HG02678 (cell line): ENCODE measurements at regions not wholly inside any gene's neighbourhood (a gene's known extent, or its start where the extent isn't known, plus 50 kb on each side); places are given as distances from the start of the nearest gene placed in this dataset.
"Not testable (repeated sequence)": the region's sequence is repeated elsewhere in the genome, so short reads cannot be mapped to it uniquely, and the experiment has no call there.

Experiments used
- ATAC-seq: cut with Tn5 transposase; IDR thresholded peaks from one replicate; pipeline ENCODE4 v1.9.1; 2021; ENCODE audit warnings: mild to moderate bottlenecking, moderate library complexity; ENCODE audit not compliant: unreplicated experiment

DNA sequence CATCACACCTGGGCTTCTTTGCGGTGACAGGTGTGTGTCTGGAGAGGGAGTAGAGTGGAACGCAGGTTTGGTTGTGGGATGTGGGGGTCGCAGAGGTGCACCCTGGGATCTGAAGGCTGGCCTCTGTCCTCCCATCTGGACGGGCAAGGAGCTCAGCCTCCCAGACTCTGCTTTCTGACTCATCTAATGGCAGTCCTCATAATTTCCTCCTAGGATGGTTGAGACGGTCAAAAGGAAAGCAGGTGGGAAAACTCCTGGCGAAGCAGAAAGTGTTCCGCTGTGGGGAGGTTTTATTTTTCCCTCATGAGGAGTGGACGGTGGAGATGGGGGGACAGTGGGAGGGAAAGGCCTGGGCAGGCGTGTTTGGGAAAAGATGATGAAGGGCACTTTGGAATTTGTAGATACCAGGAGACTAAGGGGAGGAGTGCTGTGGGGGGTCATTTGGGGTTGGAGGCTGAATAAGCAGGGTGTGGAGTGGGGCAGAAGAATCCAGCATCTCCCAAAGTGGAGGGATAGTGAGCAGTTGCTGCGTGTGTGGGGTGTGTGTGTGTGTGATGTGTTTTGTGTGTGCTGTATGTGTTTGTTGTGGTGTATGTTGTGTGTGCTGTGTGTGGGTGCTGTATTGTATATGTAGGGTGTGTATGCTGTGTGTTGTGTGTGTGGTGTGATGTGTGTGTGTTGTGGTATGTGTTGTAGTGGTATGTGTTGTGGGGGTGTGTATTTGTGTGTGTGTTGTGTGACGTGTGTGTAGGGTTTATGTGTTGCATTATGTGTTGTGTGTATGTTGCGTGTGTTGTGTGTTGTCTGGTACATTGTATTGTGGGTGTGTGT is 97.2 kb upstream of the PODXL start:
- no peak for ATAC-seq

DNA sequence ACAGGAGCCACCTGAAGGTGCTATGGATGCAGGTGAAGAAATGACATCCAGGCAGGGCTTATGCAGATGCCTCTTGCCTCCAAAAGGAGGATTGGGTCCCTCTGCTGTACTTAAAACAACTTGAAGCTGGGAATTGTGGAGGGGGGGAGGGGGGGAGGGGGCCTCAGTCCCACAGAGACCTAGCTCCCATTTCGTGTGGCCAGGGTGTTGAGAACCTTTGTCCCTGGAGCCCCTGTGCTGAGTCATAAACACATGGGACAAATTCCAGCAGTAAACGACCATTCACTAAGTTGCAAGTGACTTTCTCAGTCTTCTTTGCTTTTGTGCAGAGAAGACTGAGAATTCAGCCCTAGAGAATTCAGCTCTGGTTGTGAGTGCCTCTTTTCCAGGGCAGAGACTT is 96.5 kb upstream of the PODXL start:
- ATAC-seq, result no peak

DNA sequence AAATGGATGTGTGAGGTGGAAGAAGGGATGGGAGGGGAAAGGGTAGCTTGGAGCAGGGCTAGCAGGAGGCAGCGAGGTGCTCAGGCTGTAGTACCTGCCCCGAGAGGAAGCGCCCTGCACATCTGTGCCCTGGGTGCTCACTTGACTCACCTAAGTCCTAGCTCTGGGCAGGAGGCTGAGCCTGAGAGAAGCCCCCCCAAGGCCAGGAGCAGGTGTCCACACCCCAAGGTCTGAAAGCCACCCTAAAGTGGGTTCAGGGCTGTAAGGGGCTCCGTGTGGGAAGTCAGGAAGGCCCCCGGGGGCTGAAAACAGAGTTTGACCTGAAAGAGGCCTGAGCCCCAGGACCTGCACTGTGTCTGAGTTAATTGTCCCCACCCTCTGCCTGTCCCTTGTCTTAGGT is 95.8 kb upstream of the PODXL start:
- ATAC-seq, result no peak

DNA sequence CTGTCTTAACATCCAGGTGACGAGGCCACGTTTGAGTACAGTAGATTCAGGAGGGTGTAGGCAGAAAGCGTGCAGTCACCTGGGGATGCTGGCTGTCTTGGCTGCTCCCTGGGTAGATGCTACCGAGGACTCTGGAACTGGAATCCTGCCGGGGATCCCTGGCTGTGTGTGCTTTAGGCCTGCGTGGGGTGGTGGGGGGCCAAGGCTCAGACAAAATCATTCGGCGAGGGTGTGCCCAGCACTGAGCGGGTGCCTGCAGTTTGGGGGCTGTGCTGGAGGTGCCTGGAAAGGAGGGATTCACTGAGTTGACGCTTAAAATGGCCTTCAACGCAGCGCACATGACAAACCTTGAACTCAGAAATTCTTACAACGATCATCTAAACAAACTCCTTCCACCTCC is 93.5 kb upstream of the PODXL start:
- ATAC-seq, result no peak

DNA sequence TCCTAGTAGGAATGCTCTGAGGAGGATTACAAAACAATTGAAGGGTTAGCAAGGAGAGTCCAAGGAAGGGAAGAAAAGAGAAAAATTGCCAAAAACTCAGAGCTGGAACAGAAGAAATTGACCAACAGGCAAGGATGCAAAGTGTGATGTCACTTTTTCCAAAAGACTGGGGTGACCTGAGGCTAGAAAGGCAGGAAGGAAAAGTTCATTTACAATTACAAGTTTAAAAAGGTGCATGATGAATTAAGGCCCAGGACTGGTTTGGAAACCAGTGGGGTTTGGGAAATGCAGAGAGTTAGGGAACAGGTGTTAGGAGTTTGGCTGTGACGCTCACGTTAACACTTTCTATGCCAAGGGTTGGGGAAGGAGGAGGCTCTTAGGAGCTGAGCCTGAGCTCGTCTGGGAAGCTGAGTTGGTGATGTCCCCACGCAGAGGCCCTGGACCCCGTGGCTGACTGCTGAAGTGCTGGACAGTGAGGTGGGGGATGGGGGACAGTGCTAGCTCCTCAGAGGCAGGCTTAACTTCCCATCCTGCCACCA is 92.6 kb upstream of the PODXL start:
- no peak for ATAC-seq

DNA sequence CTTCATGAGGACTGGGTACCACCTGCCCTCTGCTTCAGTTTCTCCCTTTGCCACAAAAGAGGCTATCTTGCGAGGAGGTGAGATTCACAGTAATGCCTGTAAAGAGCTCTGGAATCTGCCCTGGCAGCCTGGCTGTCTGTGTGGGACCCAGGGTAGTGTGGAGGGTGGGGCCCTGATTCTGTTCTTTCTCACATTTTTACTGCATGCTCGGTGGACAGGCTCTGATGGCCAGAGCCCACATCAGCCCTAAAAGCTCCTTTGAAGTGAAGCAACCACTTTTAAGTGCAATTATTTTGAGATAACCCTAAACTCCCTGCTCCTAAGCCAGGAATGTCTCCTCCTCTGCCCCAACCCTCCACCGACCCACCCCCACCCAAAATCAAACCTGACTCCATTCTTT is 92.1 kb upstream of the PODXL start:
- ATAC-seq, result no peak

DNA sequence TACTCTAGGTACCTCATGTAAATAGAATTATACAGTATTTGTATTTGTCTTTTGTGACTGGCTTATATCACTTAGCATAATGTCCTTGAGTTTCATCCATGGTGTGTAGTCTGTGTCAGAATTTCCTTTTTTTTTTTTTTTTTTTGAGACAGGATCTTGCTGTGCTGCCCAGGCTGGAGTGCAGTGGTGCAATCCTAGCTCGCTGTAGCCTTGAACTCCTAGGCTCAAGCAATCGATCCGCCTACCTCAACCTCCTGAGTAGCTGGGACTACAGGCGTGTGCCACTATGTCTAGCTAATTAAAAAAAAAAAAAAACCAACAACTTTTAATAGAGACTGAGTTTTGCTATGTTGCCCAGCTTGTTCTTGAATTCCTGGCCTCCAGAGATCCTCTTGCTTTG is 89.8 kb upstream of the PODXL start:
- ATAC-seq, result no peak

DNA sequence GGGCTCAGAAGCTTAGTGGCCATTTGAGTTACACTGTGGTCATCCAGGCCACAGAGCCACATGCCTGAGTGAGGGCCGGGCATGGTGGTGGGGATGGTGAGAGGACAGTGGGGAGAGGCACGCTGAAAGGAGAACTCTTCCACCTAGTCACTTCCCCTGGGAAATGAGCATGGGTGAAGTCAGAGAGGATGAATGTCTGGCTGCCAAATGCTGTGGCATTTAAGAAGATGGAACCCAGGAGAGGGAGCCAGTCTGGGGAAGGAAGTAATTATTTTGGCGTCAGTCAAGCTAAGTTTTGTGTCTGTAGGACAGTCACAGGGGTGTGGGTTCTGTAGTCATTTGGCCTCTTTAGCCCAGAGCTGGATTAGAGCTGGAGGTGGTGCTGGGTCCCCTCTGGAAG is 86.0 kb upstream of the PODXL start:
- ATAC-seq, result no peak

DNA sequence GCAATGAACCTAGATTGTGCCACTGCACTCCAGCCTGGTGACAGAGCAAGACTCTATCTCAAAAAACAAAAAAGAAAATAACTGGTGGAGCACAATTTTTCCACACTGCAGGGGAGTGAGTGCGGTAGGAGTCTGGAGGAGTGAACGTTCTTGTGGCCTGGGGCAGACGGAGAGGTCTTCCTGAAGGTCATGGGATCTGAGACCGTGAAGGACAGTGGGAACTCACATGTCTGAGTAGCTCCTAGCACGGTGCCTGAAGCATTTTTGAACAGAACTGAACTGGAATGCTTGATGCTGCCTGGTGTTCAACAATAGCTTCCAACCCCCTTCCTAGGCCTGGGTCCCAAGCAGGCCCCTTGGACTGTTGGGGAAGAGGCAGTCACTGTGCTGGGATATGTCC is 84.3 kb upstream of the PODXL start:
- no peak for ATAC-seq

DNA sequence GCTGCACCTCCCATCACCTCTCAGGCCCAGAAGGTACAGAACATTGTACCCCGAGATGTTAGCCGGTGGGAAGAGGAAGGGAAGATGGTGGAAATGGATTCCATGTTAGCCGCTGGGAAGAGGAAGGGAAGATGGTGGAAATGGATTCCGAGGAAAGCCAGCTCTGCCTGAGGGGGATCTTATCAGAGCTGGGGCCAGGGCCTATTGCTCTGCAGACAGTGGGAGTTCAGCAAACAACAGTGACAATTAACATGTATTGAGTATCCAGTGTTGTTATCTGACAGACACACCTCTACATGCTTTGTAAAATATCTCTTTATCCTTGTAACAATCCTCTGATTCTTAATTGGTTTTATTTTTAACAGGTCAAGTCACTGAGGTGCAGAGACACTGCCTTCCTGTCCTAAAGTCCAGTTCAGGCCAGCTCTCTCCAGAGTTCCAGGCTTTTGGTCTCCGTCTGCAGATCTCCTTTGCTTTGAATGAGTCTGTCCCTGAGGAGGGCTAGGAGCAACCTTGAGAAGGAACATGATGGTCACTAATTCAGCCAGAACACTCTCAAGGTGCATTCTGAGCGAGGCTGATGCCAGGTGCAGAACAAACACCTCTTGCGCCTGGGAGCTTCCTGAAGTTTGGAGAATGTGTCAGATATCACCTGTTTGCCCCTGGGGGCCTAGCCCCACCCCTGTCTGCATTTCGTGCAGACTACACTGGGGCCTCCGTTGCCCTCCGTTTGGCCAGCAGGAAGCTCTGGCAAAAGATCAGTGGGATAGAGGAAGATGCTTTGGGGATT is 82.4 kb upstream of the PODXL start:
- ATAC-seq, result no peak

DNA sequence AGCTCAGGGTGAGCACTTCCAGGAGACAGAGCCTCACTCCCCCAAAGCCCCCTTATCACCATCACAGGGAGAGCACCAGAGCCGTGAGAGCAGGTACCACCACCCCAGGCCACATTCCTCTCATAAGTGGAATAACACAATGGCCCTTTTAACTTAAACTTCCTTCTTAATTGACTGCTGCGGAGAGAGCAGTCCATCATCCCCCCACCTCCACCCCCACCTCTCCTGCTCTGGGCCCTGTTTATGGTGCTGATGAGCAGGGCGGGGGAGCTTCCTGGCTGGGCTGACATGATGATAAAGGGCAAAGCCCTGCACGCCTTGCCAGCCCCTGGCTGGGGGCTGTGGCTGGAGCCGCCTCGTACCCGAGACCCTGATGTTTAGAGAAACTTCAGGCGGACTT is 81.4 kb upstream of the PODXL start:
- ATAC-seq, result no peak

DNA sequence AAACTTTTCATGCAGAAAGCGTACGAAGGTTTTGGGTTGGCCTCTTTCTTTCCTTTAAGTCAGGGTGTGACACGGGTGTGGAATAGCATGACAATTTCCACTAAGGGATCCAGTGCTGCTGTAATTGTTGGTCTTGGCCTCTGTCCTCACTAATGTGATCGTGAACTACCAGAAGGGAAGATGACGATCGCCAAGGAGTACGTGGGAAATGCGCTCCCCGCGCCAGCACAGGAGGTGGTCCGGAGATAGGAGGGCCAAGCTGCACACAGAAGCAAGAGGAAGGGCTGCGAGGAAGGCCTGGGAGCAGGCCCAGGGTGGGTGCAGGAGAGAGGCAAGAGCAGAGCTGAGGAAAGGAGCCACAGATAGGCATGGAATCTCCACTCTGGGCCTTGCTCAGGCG is 79.7 kb upstream of the PODXL start:
- ATAC-seq, result no peak

DNA sequence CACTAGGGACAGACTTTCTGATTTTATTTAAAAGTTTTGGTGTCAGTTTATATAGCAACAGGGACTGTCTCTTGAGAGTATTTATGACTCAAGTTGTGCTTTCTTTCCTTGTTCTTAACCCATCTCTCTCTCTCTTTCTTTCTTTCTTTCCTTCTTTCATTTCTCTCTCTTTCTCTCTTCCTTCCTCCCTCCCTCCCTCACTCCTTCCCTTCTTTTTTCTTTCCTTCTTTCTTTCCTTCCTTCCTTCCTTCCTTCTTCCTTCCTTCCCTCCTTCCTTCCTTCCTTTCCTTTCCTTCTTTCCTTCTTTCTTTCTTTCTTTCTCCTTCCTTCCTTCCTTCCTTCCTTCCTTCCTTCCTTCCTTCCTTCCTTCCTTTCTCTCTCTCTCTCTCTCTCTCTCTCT is 77.8 kb upstream of the PODXL start:
- ATAC-seq, result not testable (repeated sequence)

DNA sequence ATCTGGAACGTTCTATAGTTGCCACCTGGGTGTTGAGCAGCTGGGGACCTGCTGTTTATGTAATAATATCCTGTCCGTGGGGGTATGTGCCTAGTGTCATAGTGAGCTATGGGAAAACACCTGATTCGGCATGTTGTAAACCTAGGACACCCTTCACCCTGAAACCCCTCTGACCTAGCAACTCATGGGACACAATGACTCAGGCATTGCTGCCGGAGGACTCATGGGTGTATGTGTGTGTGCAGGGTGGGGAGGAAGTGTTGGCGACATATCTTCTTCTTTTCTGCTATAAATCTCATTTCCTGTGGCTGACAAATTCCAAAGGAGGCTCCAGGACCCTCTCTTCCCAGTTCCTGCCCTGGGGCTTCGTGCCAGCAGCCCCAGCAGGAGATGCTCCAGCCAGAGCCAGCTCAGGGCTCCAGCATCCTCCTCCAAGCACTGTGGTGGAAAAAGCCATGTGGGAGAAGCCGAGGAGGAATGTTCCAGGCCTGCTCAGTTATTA is 77.0 kb upstream of the PODXL start:
- no peak for ATAC-seq

DNA sequence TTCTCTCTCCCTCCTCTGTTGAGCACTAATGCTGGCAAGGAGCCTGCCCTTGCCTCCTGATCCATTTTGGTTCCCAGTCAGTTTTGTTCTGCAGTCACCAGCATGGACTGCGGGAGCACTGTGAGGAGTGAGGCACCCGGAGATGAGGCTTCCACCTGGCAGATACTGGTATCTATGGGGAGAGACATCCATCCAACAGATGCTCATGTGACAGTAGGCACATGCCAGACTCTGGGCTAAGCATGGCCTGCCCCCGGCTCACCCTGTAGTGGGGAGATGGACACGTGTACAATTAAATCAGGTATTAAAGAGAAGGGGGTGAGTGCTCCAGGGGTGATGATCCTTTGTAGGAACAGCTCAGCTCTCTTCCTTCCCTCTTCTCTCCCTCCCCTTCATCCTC is 74.0 kb upstream of the PODXL start:
- no peak for ATAC-seq

DNA sequence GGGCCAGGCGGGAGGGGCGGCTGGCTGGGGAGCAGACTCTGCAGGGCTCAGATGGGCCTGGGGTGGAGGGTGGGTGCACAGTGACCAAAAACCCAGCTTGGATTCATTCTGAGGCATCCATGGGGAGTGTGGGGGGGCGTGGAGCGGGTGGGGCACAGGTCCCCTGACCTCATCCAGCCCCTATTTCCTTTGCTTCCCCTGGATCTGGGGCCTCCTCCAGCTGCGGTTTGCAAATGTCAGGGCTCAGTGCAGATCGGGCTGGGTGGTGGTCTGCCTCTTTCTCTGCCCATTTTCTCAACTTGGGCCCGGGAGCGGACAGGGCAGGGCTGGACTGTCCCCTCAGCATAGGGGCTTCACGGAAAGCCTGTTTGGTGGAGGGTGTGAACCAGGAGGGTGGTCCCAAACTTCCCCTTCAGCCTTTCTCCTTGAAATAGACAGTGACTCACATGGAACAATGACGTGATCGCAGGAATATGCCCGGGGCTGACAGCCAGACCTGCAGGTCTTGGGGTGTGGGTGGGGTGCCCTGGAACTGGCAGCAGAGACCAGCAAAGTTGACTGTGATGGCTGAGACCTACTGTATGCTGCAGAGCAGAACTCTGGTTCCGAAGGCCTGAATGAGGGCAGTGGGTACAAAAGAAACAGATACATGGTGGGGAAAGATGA is 72.9 kb upstream of the PODXL start:
- ATAC-seq, result no peak

DNA sequence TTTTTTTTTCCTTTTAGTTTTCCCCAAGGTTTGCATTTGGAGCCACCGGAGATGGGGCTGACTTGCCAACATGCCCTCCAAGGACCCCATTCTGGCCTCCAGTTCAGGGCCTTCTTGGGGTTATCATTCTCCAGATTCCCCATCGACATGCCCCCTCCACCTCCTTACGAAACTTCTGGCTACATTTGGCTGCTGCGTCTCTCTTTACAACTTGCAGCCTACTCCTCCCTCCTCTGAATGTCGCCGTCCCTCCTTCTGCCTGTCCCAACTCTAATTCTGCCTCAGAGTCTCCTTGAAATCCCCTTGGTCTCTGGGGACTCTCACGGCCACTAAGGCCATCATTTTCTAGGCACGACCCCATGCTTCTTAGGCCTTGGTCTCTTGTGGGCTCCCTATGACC is 72.2 kb upstream of the PODXL start:
- no peak for ATAC-seq

DNA sequence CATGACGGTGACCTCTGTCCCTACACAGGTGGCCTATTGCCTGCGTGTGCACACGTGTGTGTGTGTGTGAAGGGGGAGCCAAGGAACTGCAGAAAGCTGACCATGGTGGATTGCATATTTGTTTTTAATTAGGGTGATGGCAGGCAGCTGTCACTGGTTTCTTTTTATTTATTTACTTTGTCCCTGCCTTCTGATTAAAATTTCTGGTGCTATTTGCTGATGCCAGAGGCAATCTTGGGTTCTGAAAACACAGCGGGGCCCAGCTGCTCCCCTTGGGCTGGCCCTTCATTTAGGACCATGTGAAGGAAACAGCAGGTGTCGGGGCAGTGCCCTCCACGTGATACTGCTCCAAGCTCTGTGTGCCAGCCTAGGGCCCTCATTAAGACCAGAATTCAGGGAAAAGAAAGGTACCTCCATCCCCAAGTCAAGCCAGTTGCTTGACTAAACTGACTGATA is 71.3 kb upstream of the PODXL start:
- no peak for ATAC-seq

DNA sequence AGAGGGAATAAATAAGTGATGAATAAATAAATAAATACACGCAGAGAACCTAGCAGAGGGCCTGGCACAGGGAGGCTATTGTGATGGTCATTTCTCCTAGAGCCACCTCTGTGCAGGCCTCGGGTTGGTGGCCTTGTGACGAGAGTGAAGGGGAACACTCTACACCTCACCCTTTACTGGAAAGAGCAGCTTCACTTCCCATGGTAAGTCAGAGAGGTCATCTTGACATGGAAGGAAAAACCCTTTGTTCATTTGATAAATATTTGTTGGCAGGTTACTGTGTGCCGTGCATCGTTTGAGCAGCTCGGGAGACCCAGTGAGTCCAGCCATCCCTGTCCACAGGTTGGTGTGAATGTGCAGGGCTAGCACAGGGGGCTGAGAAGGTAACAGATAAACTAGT is 70.2 kb upstream of the PODXL start:
- ATAC-seq, result no peak

DNA sequence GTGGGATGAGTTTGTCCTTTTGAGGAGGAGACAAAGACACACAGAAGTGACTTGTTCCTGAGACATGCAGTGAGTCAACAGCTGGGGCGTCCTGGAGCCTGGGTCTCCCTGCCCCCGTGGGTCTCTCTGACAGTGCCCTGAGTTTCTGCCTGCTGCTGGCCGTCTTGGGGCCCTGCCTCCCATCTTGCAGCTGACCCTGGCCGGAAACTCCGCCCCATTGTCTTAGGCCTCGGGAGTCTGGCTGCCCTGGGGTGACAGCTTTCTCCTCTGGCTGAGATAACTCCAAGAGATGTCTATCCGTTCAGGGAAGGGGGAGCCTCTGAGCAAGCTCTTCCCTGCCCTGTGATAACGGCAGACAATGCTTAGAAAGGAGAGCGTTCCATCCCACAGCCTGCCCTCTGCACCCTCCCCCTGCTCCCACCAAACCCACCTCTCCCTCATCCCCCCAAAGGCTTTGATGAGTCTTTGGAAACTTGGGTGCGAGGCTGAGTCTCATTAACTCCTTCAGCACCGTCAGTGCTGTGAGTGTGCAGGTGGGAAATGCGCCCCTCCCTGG is 69.5 kb upstream of the PODXL start:
- ATAC-seq, result no peak

DNA sequence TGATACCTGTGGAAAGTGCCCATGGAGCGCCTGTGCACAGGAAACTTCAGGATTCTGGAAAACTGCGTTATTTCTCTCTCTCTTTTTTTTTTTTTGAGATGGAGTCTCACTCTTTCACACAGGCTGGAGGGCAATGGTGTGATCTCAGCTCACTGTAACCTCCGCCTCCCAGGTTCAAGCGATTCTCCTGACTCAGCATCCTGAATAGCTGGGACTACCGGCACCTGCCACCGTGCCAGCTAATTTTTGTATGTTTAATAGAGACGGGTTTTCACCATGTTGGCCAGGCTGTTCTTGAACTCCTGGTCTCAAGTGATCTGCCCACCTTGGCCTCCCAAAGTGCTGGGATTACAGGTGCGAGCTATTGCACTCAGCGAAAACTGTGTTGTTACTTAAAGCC is 68.9 kb upstream of the PODXL start:
- ATAC-seq, result not testable (repeated sequence)
